ENCODE measurements at regions not wholly inside any gene's neighbourhood (a gene's known extent, or its start where the extent isn't known, plus 50 kb on each side); places are given as distances from the start of the nearest gene placed in this dataset.

- Histone ChIP-seq H3K4me1 (replicated peaks in 1 of 2) (no peaks in the 10 kb centered on the region), H3K27me3 (no peaks in the 10 kb centered on the region), H3K27ac (no peak overlapping the region), H3K36me3 (replicated peaks in 1 of 2) (no peaks in the 10 kb centered on the region), H3K4me3 (no peak overlapping the region), H3K9me3 (replicated peaks in 1 of 3) (no peaks in the 10 kb centered on the region)
- intact Hi-C loops (cut with DNase I) = no loop called here
- TF ChIP-seq POLR2A (IDR thresholded peaks at IDR 0.05) (no peak), CTCF (IDR thresholded peaks at IDR 0.05) (no peak)
- no peak for DNase-seq
- WGBS, 4 donors = 31 to 47% (median 36%) methylated on average over 5 of the region's 5 CpGs
These were observed 154.9 kb downstream of the ADRA2A start for GRCh38 chr10:111231779-111232178.

GRCh38 chr10:111233439-111233838, 156.6 kb downstream of the ADRA2A start:
- no peaks in the 10 kb centered on the region for H3K9me3 ChIP-seq (replicated peaks in 1 of 3)
- no peak for DNase-seq
- 46 to 67% (median 54%) methylated on average over 1 of the region's 1 CpG for WGBS, 4 donors
- H3K36me3 ChIP-seq (replicated peaks in 1 of 2) = no peaks in the 10 kb centered on the region
- TF ChIP-seq POLR2A (IDR thresholded peaks at IDR 0.05) (no peak), CTCF (IDR thresholded peaks at IDR 0.05) (no peak)
- no peaks in the 10 kb centered on the region for H3K27me3 ChIP-seq
- H3K27ac ChIP-seq = no peak overlapping the region
- no peaks in the 10 kb centered on the region for H3K4me1 ChIP-seq (replicated peaks in 1 of 2)
- no peak overlapping the region for H3K4me3 ChIP-seq
- intact Hi-C loops (cut with DNase I) = no loop called here

GRCh38 chr10:111234234-111234913, 157.5 kb downstream of the ADRA2A start:
- TF ChIP-seq CTCF (IDR thresholded peaks at IDR 0.05) (no peak), POLR2A (IDR thresholded peaks at IDR 0.05) (no peak)
- intact Hi-C loops (cut with DNase I) = no loop called here
- Histone ChIP-seq H3K27me3 (no peaks in the 10 kb centered on the region), H3K36me3 (replicated peaks in 1 of 2) (no peaks in the 10 kb centered on the region), H3K4me1 (replicated peaks in 1 of 2) (no peaks in the 10 kb centered on the region), H3K9me3 (replicated peaks in 1 of 3) (no peaks in the 10 kb centered on the region), H3K4me3 (no peak overlapping the region), H3K27ac (no peak overlapping the region)
- WGBS, 4 donors = 60 to 76% (median 66%) methylated on average over 5 of the region's 5 CpGs
- no peak for DNase-seq

- intact Hi-C loops (cut with DNase I) = no loop called here
- TF ChIP-seq CTCF (IDR thresholded peaks at IDR 0.05) = no peak
- TF ChIP-seq POLR2A (IDR thresholded peaks at IDR 0.05) = no peak
These were observed 158.1 kb downstream of the ADRA2A start for GRCh38 chr10:111234914-111235302.

More at GRCh38 chr10:111234914-111235302, 158.1 kb downstream of the ADRA2A start:
- H3K27me3 ChIP-seq = no peaks in the 10 kb centered on the region
- 52 to 64% (median 59%) methylated on average over 2 of the region's 2 CpGs for WGBS, 4 donors
- no peaks in the 10 kb centered on the region for H3K36me3 ChIP-seq (replicated peaks in 1 of 2)
- no peak overlapping the region for H3K4me3 ChIP-seq
- no peaks in the 10 kb centered on the region for H3K4me1 ChIP-seq (replicated peaks in 1 of 2)
- no peak overlapping the region for H3K27ac ChIP-seq
- no peaks in the 10 kb centered on the region for H3K9me3 ChIP-seq (replicated peaks in 1 of 3)
- DNase-seq = no peak
